CD4-positive, alpha-beta T cell treated with Interleukin-6 at 100 ng/mL for 8 hours (primary cell): ENCODE measurements at regions not wholly inside any gene's neighbourhood (a gene's known extent, or its start where the extent isn't known, plus 50 kb on each side); places are given as distances from the start of the nearest gene placed in this dataset.

ENCODE experiments used
- DNase-seq: peaks from one replicate; pipeline ENCODE4 v3.0.0-alpha.2; 2020; ENCODE audit warnings: mixed read lengths, low spot score

GRCh38 chr19:31804668-31805067, 455.4 kb upstream of the TSHZ3 start:
- DNase-seq = no peak

DNA sequence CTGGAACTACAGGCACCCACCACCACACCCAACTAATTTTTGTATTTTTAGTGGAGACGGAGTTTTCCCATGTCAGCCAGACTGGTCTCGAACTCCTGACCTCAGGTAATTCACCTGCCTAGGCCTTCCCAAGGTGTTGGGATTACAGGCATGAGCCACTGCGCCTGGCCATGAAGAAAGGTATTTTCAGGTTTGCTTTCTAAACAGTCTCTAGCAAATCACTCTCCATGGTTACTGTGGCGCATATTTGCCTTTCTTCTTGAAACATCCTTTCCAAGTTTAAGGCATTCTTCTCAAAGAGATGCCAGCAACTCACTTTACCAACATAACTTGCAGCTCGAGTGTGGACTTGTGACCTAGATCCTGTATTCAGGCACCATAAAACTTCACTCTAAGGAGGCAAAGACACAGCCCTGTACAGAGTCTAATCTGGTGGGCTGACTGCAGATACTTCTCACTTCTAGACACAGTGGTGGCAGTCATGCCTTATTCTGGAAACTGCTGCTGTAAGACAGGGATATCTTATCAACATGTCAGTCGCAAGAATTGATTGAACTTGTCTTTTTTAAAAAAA, 461.4 kb upstream of the TSHZ3 start:
- no peak for DNase-seq

DNA sequence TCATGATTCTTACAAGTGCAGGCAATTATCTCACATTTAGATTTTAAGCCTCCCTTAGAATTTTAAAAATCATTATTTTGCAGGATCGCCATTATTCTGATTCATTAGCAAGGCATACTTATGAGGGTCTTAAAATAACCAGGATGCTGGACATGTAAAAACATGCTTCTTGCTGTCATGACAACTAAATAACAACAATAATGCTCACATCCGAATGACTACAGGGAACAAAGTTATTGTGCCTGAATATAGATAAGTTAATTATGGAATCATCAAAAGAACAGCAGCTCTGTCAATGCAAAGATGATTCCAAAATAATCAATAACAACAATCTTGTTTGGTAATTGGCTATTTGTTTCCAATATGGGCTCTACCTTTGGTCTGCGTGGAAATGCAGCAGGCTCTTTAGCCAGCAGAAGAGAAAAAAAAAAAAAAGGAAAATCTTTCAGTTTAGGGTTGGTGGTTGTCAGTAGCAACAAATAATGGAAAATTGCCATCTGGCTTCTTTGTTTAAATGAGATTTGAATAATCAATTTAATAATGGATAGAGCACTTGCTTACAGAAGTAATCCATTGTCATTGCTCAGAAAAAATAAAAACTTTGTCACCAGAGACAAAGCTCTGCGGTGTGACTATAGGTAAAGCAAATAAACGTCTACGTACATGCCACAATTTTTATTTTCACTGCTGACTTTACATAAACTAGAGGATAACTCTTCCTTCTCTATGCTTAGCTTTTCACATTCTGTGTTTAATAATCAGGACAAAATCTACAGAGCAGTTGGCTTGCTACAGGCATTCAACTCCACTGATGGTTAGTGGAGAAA, 468.9 kb upstream of the TSHZ3 start:
- no peak for DNase-seq

DNA sequence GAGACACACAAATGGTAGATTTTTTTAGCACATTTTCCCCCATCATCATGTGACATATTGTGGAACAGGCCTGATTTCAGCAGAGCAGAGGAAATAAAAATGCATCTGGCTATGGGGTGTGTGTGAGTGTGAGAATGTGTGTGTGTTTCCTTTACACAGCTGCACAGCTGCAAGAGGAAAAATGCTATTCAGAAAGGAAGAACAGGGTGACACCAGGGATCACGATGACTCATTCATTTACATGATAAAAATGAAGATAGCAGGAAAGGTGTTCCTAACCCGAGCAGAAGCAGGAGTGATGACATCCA, 469.5 kb upstream of the TSHZ3 start:
- DNase-seq = no peak

- no peak for DNase-seq
These were observed 470.6 kb upstream of the TSHZ3 start for GRCh38 chr19:31819837-31820236.

DNA sequence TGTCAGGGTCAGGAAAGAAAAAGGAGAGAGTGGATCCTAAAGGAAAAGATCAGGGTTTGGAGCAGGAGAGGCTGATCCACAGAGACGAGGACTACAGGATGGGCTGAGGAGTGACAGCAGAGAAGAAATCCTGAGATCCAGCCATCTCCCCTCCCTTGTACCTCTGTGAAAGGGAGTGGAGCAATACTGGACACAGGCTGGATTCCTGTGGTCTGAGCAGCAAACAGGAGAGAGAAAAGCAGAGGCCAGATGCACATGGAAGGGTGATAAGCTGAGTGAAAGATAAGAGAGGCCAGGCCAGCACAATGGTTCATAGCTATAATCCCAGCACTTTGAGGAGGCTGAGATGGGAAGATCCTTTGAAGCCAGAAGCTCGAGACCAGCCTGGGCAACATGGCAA, 472.1 kb upstream of the TSHZ3 start:
- DNase-seq = no peak

DNA sequence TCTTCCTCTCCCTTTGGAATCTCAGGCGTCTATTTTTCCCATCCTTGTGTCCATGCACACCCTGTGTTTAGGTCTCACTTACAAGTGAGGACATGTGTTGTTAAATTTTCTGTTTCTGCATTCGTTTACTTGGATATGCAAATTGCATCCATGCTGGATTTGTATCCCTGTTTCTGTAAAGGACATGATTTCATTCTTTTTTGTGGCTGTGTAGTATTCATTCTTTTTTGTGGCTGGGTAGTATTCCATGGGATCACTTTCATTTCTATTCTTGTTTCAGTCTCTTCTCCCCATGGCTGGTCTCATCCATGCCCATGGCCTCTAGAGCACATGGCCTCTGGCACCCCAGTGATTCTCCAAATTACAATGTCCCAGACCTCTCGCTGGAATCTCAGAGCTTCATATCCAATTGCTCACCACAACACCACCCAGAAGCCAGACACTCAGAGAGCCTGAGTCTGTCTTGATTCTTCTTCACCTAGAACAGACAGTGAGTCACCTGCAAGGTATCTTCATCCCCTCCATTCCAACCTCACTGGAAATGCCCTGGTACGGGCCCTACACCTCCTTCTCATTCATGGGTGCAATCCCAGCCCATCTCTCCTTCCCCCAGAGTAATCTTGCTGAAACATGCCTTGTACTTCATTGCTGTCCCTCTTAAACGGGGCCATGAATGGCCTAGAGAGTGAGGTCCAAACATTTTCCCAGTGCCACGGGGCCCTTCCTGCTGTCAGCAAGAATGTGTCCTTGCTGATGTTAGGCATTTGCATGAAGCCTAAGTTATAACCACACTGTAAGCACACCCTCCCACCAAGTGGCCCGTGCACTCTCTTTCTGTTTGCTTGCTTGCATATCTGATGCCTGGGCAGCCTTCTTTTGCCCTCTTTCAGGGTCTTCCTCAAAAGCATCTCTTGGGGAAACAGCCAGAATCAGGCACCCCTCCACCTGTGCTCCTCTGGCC, 476.2 kb upstream of the TSHZ3 start:
- DNase-seq = no peak

- no peak for DNase-seq
These were observed 477.1 kb upstream of the TSHZ3 start for GRCh38 chr19:31826325-31826724.

GRCh38 chr19:31831421-31832175, 482.4 kb upstream of the TSHZ3 start:
- no peak for DNase-seq

- DNase-seq = no peak
These were observed 482.9 kb upstream of the TSHZ3 start for GRCh38 chr19:31832176-31832548.

- no peak for DNase-seq
These were observed 484.8 kb upstream of the TSHZ3 start for GRCh38 chr19:31834070-31834469.

GRCh38 chr19:31838163-31838815, 489.1 kb upstream of the TSHZ3 start:
- no peak for DNase-seq

DNA sequence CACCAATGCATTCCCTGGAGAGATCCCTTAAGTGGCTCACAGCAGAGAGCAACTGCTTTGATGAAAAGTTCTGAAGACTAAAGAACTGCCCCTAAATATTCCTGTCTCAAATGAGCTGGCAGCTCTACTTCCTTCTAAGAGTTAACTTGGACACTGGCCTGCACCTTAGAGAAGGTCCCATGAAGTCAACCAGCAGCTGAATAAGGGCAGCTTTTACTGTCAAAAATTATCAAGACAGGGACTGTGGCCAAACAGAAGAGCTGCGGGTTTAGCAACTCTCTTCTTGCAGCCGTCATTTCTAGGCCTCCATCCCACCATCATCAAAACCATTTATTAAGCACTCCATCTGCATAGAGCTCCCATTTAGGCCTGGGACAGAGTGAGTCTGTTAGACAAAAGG, 491.1 kb upstream of the TSHZ3 start:
- no peak for DNase-seq

GRCh38 chr19:31841755-31842154, 492.5 kb upstream of the TSHZ3 start:
- DNase-seq = no peak

GRCh38 chr19:31863122-31863521, 482.3 kb upstream of the ZNF507 start:
- DNase-seq = no peak

GRCh38 chr19:31874313-31874712, 471.1 kb upstream of the ZNF507 start:
- no peak for DNase-seq

GRCh38 chr19:31875591-31875990, 469.8 kb upstream of the ZNF507 start:
- DNase-seq = no peak

DNA sequence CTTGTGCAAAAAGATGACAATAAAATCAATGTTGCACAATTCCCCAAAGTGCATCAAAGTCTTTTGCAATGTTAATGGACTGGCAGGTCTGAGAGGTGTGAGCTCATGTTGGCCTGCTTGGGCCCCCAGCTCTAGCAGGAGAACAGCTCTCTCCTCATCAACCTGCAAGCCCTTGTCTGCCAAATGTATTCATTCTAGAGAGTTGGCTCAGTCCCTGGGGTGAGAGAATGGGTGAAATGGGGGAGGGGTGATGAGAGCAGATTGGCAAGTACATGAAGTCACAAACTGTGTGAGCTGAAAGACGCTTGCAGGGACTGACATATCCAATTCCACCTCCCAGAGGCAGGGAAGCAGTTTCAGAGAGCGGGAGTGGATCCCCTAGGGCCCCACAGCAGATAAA, 465.1 kb upstream of the ZNF507 start:
- DNase-seq = no peak

DNA sequence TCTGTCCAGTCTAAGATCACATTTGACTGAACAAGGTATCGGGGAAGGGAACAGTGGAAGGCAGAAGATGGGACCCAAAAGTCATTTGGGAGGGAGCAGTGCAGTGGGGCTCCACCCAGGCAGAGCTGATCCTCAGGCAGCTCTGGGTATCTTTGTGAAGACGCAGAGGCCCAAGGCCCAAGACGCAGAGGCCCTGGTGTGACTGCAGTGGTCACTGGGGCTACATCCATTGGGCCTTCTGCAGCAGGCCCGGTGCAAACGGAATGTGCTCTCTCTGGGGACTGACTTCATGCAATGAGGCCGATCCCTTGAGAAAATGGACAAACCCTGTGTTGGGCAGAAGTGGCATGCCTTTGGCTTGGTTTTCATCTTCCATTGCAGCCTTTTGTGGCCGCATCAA, 463.4 kb upstream of the ZNF507 start:
- no peak for DNase-seq

- DNase-seq = no peak
These were observed 462.7 kb upstream of the ZNF507 start for GRCh38 chr19:31882709-31883108.

DNA sequence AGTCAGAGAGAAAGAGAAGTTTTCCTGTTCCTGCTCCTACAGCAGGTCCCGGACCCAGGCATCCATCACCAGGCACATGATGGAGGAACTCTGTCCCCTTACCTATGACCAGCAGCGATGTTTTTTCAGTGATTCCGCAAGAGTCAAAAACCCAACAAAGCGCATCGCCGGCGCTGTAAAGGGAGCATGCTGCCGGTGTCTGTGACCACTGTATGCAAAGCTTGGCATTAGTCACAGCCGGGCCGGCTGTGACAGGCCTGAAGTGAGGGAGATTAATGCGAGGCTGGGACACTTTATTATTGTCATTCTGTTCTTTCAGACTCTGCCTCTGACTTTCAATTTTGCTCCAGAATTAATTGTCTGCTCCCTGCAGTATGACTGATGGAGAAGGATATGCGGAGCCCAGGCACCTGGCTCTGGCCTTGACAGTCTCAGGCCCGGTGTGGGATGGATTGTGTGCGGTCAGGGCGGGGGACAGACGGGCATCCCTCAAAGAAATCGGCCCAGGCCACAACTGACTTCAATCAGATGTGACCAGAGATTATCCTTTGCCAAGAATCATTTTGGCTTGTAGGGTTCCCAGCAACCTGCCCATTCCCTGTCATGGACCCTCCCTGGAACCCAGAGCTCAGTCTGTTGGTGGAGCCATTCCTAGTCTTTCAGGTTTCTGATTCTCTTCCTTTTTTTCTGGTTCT, 462.0 kb upstream of the ZNF507 start:
- no peak for DNase-seq
